ENCODE measurements at regions not wholly inside any gene's neighbourhood (a gene's known extent, or its start where the extent isn't known, plus 50 kb on each side); places are given as distances from the start of the nearest gene placed in this dataset.

DNA sequence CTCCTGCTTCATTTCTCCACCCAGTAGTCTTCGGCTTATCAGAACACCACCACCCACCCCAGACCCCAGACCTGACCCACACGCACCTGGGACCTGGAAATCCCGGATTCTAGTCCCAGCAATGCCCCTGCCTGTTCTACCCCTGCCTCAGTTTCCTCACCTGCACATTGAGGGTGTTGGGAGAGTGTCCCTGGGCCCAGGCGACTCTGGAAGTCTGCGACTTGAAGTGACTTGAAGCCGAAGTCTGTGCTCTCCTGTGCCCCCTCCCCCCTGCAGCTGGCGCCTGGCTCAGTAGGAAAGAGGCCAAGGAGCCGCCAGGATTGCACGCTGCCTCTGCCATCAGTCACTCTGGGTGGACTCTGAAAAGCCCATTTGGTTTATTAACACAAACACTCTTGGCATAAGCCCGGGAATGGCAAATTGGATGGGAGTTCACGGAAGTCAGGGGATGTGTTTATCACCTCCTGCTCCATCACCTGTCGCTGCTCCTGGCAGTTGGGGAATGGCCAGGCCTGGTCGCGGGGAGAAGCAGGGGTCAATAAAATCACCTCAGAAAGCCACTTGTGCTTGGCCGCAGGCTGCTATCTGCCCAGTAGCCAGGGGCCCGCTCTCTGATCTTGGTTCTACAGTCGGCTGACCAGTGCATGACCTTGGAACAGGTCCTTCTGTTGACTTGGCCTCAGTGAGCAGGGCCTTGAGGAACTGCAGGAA is 132.7 kb downstream of the ACTL8 start:
- Histone ChIP-seq H3K9me3 (ENCODE audit: insufficient read depth, low read length) (no peaks in the 10 kb centered on the region), H2AFZ (ENCODE audit: low read depth, low read length, severe bottlenecking) (no peak overlapping the region), H3F3A (ENCODE audit: insufficient read depth) (no peaks in the 10 kb centered on the region), H3K36me3 (ENCODE audit: low read length) (no peaks in the 10 kb centered on the region), H3K79me2 (ENCODE audit: insufficient read depth, low read length) (no peaks in the 10 kb centered on the region), H3K4me3 (ENCODE audit: insufficient read depth, low read length, poor library complexity, severe bottlenecking) (no peak overlapping the region), H3K9ac (ENCODE audit: low read length) (no peak overlapping the region), H3K9me2 (replicated peaks; ENCODE audit: insufficient read depth, low read length) (no peaks in the 10 kb centered on the region), H3K4me2 (ENCODE audit: low read depth, low read length, poor library complexity, severe bottlenecking) (no peak overlapping the region), H4K20me1 (ENCODE audit: low read depth, low read length) (no peaks in the 10 kb centered on the region), H3K27me3 (ENCODE audit: low read length) (no peaks in the 10 kb centered on the region), H3K27ac (ENCODE audit: low read depth, low read length) (no peak overlapping the region)
- TF ChIP-seq, protein P1, sequence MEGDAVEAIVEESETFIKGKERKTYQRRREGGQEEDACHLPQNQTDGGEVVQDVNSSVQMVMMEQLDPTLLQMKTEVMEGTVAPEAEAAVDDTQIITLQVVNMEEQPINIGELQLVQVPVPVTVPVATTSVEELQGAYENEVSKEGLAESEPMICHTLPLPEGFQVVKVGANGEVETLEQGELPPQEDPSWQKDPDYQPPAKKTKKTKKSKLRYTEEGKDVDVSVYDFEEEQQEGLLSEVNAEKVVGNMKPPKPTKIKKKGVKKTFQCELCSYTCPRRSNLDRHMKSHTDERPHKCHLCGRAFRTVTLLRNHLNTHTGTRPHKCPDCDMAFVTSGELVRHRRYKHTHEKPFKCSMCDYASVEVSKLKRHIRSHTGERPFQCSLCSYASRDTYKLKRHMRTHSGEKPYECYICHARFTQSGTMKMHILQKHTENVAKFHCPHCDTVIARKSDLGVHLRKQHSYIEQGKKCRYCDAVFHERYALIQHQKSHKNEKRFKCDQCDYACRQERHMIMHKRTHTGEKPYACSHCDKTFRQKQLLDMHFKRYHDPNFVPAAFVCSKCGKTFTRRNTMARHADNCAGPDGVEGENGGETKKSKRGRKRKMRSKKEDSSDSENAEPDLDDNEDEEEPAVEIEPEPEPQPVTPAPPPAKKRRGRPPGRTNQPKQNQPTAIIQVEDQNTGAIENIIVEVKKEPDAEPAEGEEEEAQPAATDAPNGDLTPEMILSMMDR (IDR thresholded peaks at IDR 0.05; ENCODE audit: insufficient read depth, low read length, poor library complexity, severe bottlenecking) = no peak
- no peak for TF ChIP-seq EZH2phosphoT487 (conservative IDR thresholded peaks at IDR 0.05; ENCODE audit: low read length)

DNA sequence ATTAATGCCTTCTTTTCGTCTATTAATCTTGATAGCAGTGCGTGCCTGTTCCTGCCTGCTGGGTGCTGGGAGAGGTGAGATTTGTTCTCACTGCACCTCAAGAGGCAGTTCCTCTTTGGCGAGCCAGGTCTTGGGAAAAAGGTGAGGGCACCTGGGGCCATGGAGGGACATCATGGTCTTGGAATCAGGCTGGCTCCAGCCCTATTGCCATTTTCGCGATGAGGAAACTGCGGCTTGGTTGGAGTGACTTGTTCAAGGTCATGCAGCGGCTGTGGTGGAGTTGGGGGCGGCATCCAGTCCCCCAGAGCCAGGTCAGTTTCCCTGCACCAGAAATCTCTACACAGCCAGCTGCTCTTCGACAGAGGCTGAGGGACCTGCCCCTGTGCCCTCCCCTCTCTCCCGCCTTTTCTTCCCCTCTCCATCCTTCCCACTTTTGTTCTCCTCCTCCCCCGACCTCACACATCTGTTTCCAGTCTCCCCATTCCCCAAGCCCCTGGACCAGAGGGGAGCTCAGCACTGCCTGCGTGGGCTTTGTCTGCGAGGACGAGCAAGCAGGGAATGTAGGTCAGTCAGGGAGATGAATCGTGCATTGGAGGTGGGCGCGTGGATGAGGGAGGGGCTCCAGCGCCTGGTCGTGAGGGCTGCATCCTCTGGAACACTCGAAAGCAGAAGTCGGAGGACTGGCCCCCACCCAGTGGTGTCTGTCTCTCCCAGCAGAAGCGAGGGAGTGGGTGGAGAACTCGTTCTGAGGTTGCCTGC is 135.1 kb downstream of the ACTL8 start:
- H3F3A ChIP-seq (ENCODE audit: insufficient read depth) = no peaks in the 10 kb centered on the region
- no peak overlapping the region for H3K27ac ChIP-seq (ENCODE audit: low read depth, low read length)
- H2AFZ ChIP-seq (ENCODE audit: low read depth, low read length, severe bottlenecking) = no peak overlapping the region
- no peak overlapping the region for H3K4me3 ChIP-seq (ENCODE audit: insufficient read depth, low read length, poor library complexity, severe bottlenecking)
- H3K4me2 ChIP-seq (ENCODE audit: low read depth, low read length, poor library complexity, severe bottlenecking) = no peak overlapping the region
- no peaks in the 10 kb centered on the region for H3K9me3 ChIP-seq (ENCODE audit: insufficient read depth, low read length)
- H3K79me2 ChIP-seq (ENCODE audit: insufficient read depth, low read length) = no peaks in the 10 kb centered on the region
- H3K9me2 ChIP-seq (replicated peaks; ENCODE audit: insufficient read depth, low read length) = no peaks in the 10 kb centered on the region
- H3K9ac ChIP-seq (ENCODE audit: low read length) = no peak overlapping the region
- TF ChIP-seq, protein P1 (IDR thresholded peaks at IDR 0.05; ENCODE audit: insufficient read depth, low read length, poor library complexity, severe bottlenecking) = no peak
- no peak for TF ChIP-seq EZH2phosphoT487 (conservative IDR thresholded peaks at IDR 0.05; ENCODE audit: low read length)
- no peaks in the 10 kb centered on the region for H3K27me3 ChIP-seq (ENCODE audit: low read length)
- no peaks in the 10 kb centered on the region for H4K20me1 ChIP-seq (ENCODE audit: low read depth, low read length)
- H3K36me3 ChIP-seq (ENCODE audit: low read length) = no peaks in the 10 kb centered on the region

DNA sequence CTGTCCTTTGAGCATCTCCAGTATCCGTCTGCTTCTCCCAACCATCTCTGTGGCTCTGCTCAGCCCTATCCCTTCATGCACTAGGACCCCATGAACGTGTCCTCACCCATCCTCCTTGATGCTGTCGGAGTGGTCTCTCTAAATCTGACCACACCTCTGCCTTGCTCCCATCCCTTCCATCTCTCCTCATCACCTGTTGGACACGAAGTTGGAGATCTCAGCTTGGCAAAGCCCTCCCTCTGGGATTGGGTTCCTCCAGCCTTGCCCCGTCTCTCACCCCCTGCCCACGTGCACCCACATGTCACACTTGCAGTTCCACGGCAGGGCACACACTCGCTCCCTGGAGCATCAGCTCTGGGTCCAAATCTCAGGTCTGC is 135.7 kb downstream of the ACTL8 start:
- Histone ChIP-seq H3K4me3 (ENCODE audit: insufficient read depth, low read length, poor library complexity, severe bottlenecking) (no peak overlapping the region), H4K20me1 (ENCODE audit: low read depth, low read length) (no peaks in the 10 kb centered on the region), H2AFZ (ENCODE audit: low read depth, low read length, severe bottlenecking) (no peak overlapping the region), H3K79me2 (ENCODE audit: insufficient read depth, low read length) (no peaks in the 10 kb centered on the region), H3K27me3 (ENCODE audit: low read length) (no peaks in the 10 kb centered on the region), H3F3A (ENCODE audit: insufficient read depth) (no peaks in the 10 kb centered on the region), H3K9me3 (ENCODE audit: insufficient read depth, low read length) (no peaks in the 10 kb centered on the region), H3K9ac (ENCODE audit: low read length) (no peak overlapping the region), H3K36me3 (ENCODE audit: low read length) (no peaks in the 10 kb centered on the region), H3K4me2 (ENCODE audit: low read depth, low read length, poor library complexity, severe bottlenecking) (no peak overlapping the region), H3K9me2 (replicated peaks; ENCODE audit: insufficient read depth, low read length) (no peaks in the 10 kb centered on the region), H3K27ac (ENCODE audit: low read depth, low read length) (no peak overlapping the region)
- TF ChIP-seq, protein P1 (IDR thresholded peaks at IDR 0.05; ENCODE audit: insufficient read depth, low read length, poor library complexity, severe bottlenecking) = no peak
- no peak for TF ChIP-seq EZH2phosphoT487 (conservative IDR thresholded peaks at IDR 0.05; ENCODE audit: low read length)

Measured in SU-DHL-6 (cell line).